HuH-7 (cell line): ENCODE measurements at regions not wholly inside any gene's neighbourhood (a gene's known extent, or its start where the extent isn't known, plus 50 kb on each side); places are given as distances from the start of the nearest gene placed in this dataset.
"Not testable (repeated sequence)": the region's sequence is repeated elsewhere in the genome, so short reads cannot be mapped to it uniquely, and the experiment has no call there.

Experiments
- DNase-seq: peaks from one replicate; pipeline ENCODE4 v3.0.0; 2011; ENCODE audit warnings: low spot score

DNA sequence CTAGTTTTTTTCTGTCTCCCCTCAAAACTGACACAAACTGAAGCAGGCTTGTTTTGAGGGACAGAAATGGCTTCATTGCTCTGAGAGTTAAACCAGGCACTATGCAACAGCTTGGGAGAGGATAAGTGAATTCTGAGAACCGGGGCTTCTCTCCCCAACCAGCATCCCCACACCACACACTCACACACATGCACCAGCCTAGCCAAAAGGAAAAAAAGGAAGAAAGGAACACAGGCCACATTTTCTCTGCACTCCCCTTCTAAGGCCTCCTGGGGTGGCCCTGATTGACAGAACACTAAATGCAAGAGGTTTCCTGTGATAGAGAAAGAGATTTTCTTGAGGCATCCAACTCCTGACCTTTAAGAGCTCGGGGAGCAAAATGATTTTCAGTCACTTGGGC is 177.5 kb downstream of the TLE3 start:
- DNase-seq = no peak

DNA sequence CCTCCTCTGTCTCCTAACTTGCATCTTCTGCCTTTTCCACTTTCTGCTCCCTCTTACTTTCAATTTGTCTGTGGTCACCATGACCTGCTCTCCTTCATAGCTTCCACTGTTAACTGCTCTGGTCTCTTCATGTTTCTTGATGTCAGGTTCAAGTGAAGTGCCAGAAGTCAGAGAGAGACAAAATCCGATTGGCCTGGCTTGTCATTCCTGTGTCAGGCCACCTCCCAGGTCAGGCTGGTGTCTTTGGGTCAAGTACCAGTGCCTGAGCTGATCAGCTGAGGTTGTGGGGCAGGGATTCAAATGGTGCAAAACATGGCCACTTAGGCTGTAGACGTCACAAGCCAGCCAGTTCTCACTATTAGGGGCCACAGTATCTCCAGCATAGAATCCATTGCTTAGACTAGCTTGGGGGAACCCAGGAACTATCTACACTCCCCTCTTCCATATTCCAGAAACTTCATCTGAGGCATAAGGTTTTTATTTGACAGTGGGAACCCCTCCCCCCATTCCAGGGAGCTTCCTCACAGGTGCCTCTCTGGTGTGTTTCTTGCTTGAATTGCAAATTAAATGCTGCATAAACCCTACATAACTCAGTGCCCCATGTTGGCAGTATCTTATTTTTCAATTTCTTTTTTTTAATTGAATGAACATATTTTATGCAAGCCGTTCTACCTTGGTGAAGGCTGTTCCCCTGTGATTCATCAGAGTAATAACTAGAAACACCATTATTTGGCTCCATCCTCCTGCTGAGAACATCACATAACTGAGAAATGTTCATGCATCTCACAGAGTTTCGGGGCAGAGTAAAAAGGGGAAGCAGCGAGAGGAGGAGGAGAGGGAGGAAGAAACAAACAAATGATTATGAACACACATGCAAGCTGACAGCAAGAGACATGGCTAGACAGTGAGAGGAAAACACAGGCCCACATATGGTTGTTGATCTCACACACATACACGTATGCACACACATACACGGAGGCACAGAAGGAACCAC is 175.8 kb downstream of the TLE3 start:
- no peak for DNase-seq

GRCh38 chr15:69924531-69924930 is 173.2 kb downstream of the TLE3 start:
- DNase-seq = no peak

GRCh38 chr15:69926006-69926405 is 171.7 kb downstream of the TLE3 start:
- no peak for DNase-seq

- DNase-seq = no peak
Observed at GRCh38 chr15:69926721-69927120, 171.0 kb downstream of the TLE3 start.

GRCh38 chr15:69928890-69929289 is 168.8 kb downstream of the TLE3 start:
- not testable (repeated sequence) for DNase-seq

- no peak for DNase-seq
Observed at GRCh38 chr15:69929905-69930630, 167.6 kb downstream of the TLE3 start.

- DNase-seq = no peak
Observed at GRCh38 chr15:69930754-69931153, 167.0 kb downstream of the TLE3 start.

DNA sequence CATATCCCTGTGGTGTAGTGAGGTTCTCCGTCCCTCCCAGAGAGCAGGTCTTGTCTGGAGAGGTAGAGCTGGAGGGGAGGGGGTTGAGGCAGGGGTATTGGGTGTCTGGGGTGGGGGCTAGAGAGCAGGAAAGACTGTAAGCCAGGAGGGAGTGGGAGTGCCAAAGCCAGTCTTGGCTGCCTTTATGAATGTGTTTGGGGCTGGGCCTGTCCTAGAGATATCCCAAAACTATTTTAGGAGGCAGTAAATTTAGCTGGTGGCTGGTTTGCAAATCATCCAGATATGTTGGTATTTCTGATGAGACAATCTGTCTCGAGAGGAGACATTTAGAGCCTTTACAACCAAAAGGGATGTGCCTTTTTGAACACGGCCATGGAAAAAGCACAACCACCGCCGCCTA is 166.6 kb downstream of the TLE3 start:
- no peak for DNase-seq

- DNase-seq = no peak
Observed at GRCh38 chr15:69934607-69935006, 163.1 kb downstream of the TLE3 start.

GRCh38 chr15:69939513-69940440 is 157.9 kb downstream of the TLE3 start:
- DNase-seq = no peak

DNA sequence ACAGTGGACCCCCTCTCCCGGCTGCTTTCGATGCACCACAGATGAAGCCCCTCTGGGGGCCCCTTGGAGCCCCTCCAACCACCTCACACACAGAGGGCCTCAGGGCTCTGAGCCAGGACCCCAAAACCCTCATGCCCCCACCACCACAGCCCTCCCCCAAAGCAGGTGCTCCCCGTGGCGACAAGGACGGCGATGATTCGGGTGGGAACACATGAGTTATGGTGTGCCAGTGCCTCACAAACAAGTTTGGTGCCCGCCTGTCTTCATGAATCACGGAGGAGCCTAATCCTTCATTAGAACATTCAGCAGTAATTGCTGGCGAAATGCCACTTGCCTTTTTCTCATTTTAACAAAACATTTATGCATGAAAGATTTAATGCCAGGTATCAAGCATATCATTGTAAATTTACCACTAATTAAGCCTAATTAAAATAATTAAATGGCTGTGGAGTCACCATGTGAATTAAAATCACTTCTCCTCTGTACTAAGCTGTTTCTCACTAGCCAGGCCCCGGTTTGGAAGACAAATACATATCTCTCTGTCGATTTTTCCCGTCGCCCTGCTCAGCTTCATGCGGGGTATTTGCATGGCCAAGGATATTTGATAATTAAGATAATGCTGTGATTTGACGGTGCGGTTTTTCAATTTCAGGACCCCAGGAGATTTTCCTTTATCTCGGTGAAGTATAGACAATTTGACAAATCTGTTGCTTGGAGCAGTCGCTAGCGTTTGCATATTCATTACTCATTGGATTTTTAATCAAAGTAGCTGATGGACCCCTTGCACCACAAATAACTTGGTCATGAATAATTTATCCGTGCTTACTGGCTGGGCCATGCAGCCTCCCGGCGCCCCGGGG is 157.0 kb downstream of the TLE3 start:
- no peak for DNase-seq

GRCh38 chr15:69941301-69941605 is 156.5 kb downstream of the TLE3 start:
- no peak for DNase-seq

GRCh38 chr15:69941706-69942495 is 155.8 kb downstream of the TLE3 start:
- DNase-seq = no peak

DNA sequence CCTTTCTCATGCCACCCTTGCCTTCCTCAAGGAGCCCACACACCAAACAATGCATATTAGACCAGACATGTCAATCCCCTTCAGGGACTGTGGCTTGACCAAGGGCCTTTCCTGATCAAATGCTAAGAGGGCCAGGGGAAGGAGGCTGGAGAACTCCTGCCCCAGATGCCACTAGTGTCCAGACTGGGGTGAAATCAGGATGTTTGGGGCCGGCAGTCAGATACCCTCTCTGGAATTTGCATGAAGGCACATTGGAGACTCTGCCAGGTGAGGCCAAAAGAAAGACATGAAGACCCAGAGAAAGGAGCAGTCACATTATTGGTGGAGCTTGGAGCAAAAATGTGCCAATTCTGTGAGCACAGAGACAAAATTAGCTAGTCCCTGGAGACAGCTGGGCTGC is 154.1 kb downstream of the TLE3 start:
- no peak for DNase-seq

- DNase-seq = no peak
Observed at GRCh38 chr15:69945729-69946128, 152.0 kb downstream of the TLE3 start.

GRCh38 chr15:69946870-69947269 is 150.8 kb downstream of the TLE3 start:
- DNase-seq = no peak

DNA sequence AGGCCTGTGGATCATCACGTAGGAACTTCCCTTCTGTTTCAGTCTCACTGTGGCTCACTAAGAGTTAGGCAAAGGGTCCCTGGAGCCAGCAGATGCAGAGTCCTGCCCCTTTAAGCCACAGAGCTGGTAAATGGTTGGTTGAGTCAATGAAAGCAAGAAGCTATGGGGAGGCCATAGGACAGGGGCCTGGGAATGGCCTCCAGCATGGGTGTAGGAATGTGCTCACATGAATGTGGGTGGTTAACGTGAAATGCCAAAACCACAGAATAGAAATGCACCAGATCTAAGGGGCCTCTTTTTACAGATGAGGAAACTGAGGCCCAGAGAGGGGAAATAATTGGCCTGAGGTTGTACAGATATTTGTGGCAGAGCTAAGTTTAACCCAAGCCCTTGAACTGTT is 150.3 kb downstream of the TLE3 start:
- DNase-seq = no peak

DNA sequence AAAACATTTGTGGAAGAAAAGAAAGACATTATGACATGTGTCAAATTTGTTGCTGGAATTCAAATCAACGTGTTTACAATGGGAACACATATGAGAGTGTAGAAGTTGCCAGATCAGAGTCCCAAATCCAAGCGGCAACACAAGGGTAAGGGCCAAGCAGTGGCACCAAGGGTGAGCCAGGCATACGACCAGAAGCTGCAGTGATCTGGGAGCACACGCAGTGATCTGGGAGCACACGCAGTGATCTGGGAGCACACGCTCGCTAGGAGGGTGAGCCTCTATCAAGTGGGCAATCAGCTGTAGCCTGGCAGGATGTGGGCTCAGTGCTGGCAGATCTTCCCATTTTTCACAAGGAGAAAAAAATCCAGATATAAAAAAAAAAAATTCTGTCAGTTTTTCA is 148.2 kb downstream of the TLE3 start:
- no peak for DNase-seq

GRCh38 chr15:69951256-69951897 is 146.3 kb downstream of the TLE3 start:
- DNase-seq = no peak
